AG10803 (cell line): ENCODE measurements at regions not wholly inside any gene's neighbourhood (a gene's known extent, or its start where the extent isn't known, plus 50 kb on each side); places are given as distances from the start of the nearest gene placed in this dataset.

Experiments
- DNase-seq: peaks from one replicate; pipeline ENCODE4 v3.0.0; 2010; ENCODE audit warnings: low read depth
- H3K4me3 ChIP-seq: 2 replicates; pipeline ENCODE4 v1.5.1; 2011; ENCODE audit warnings: mild to moderate bottlenecking, low read length, control low read depth
- TF ChIP-seq, protein P1 (sequence below): conservative IDR thresholded peaks from 2 replicates; pipeline ENCODE4 v1.5.1; 2011; ENCODE audit warnings: mild to moderate bottlenecking, low read length, control low read depth, inconsistent platforms

GRCh38 chr1:101632548-101633272 lies 364.0 kb downstream of the OLFM3 start:
- no peak for DNase-seq
- H3K4me3 ChIP-seq = no peak overlapping the region
- TF ChIP-seq, protein P1, sequence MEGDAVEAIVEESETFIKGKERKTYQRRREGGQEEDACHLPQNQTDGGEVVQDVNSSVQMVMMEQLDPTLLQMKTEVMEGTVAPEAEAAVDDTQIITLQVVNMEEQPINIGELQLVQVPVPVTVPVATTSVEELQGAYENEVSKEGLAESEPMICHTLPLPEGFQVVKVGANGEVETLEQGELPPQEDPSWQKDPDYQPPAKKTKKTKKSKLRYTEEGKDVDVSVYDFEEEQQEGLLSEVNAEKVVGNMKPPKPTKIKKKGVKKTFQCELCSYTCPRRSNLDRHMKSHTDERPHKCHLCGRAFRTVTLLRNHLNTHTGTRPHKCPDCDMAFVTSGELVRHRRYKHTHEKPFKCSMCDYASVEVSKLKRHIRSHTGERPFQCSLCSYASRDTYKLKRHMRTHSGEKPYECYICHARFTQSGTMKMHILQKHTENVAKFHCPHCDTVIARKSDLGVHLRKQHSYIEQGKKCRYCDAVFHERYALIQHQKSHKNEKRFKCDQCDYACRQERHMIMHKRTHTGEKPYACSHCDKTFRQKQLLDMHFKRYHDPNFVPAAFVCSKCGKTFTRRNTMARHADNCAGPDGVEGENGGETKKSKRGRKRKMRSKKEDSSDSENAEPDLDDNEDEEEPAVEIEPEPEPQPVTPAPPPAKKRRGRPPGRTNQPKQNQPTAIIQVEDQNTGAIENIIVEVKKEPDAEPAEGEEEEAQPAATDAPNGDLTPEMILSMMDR = no peak

DNA sequence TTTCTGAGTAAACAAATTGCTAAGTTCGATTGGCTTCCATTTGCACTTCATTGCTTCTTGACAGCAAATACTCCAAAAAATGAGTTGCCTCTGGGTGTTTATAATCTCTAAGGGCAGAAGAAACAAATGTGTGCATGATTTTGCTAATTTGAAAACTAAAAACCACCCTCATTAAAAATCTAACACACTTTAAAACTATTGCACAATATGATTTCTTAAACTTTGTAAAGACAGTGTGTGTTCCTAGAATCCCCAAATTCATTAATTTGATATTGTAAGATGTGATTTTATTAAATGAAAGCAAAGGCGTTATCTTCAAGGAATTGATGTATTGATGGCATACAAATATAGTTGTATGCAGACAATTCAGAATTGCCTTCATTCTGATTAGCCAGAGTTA lies 350.9 kb downstream of the OLFM3 start:
- DNase-seq = no peak
- TF ChIP-seq, protein P1 = no peak
- no peak overlapping the region for H3K4me3 ChIP-seq

- no peak for DNase-seq
- no peak overlapping the region for H3K4me3 ChIP-seq
- TF ChIP-seq, protein P1 = no peak
Observed at GRCh38 chr1:101652484-101652883, 344.2 kb downstream of the OLFM3 start.

DNA sequence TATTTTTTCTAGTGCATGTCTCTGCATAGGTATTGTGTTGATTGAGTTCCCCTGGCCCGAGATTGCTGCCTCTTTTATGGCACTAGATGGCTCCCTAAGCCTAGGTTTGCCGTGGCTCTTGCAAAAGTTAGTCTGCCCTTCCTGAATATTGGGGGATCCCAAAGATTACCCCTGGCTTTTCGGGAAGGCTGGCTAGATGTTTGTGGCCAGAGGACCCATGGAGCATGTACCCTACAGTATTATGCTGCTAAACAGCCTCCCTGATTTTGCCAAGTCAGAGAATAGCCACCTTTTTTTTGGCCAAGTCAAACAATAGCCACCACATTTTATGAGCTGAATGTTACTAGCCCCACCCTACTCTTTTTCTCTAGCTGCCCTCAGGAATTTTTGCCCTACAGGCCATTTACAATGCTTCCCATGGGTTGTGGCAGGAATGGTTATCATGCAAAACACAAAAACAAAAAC lies 343.2 kb downstream of the OLFM3 start:
- DNase-seq = no peak
- H3K4me3 ChIP-seq = no peak overlapping the region
- TF ChIP-seq, protein P1 = 0 out of 2 replicates have a peak, but pooled peaks have one; percentile 19

DNA sequence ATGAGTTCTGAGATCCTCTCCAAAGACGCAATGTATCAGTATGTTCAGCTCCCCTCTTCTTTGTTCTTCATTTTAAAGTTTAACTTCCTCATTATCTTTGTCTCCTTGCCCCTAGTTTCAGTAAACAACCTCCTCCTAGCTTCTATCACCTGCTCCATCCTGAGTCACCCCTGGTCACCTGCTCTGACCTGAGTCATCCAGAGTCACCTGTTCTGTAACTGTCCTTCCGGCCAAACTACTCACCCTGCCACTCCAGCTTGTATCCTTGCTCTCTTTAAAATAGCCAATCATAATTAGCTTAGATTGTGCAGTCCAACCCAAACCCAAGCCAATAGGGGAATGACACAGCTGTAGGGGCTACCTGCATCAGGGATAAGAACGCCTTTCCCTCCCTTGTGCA lies 332.0 kb downstream of the OLFM3 start:
- no peak for DNase-seq
- TF ChIP-seq, protein P1 = no peak
- H3K4me3 ChIP-seq = no peak overlapping the region

GRCh38 chr1:101667761-101668160 lies 329.0 kb downstream of the OLFM3 start:
- no peak for DNase-seq
- TF ChIP-seq, protein P1 = no peak
- no peak overlapping the region for H3K4me3 ChIP-seq

- TF ChIP-seq, protein P1 = no peak
- no peak overlapping the region for H3K4me3 ChIP-seq
- no peak for DNase-seq
Observed at GRCh38 chr1:101683136-101683535, 313.6 kb downstream of the OLFM3 start.
